Naive thymus-derived CD4-positive, alpha-beta T cell (primary cell): ENCODE measurements at regions not wholly inside any gene's neighbourhood (a gene's known extent, or its start where the extent isn't known, plus 50 kb on each side); places are given as distances from the start of the nearest gene placed in this dataset.
"Not testable (repeated sequence)": the region's sequence is repeated elsewhere in the genome, so short reads cannot be mapped to it uniquely, and the experiment has no call there.

Experiments used
- ATAC-seq: fragments of 150-1000 bp; cut with Tn5 transposase; 2 replicates; pipeline ENCODE4 v1.10.0; 2021; ENCODE audit warnings: mild to moderate bottlenecking, moderate library complexity
- CTCF ChIA-PET: fragments of 350-600 bp; sonication (Branson Sonifier 250); formaldehyde crosslinking; loops from one replicate; lab custom pipeline; 2021; ENCODE audit warnings: antibody characterized with exemption; lab: Charles Lee
- POLR2A ChIA-PET: fragments of 350-600 bp; sonication (Branson Sonifier 250); formaldehyde crosslinking; loops from one replicate; lab custom pipeline; 2021; ENCODE audit warnings: antibody characterized with exemption, inconsistent platforms; lab: Charles Lee
- DNase-seq, 9 donors: peaks; one replicate each; pipeline versions ENCODE4 v3.0.0 to v3.0.0-alpha.2; 2020 to 2022; ENCODE audit warnings: mixed read lengths in 1 of 9
- H3K27ac ChIP-seq: one replicate; pipeline ENCODE4 v1.7.0; 2013; ENCODE audit warnings: mild to moderate bottlenecking, low read depth, low read length, moderate library complexity
- H3K27me3 ChIP-seq, 2 donors: one replicate each; pipeline ENCODE4 v1.7.0; 2013; ENCODE audit warnings: low read length in 2 of 2, mild to moderate bottlenecking in 2 of 2, moderate library complexity in 2 of 2; ENCODE audit not compliant: control insufficient read depth in 2 of 2, insufficient read depth in 2 of 2
- H3K36me3 ChIP-seq, 3 experiments: 1 replicate in 2 of 3; 2 replicates in 1 of 3; pipeline ENCODE4 v1.7.0; 2013; ENCODE audit warnings: low read length in 3 of 3, mild to moderate bottlenecking in 3 of 3, moderate library complexity in 1 of 3; ENCODE audit not compliant: insufficient read depth in 3 of 3, control insufficient read depth in 2 of 3
- H3K4me1 ChIP-seq, 2 donors: one replicate each; pipeline ENCODE4 v1.7.0; 2013; ENCODE audit warnings: low read length in 2 of 2, mild to moderate bottlenecking in 2 of 2, moderate library complexity in 1 of 2; ENCODE audit not compliant: control insufficient read depth in 2 of 2, insufficient read depth in 2 of 2
- H3K4me3 ChIP-seq: 2 replicates; pipeline ENCODE4 v1.7.0; 2013; ENCODE audit warnings: mild to moderate bottlenecking, low read length
- H3K9me3 ChIP-seq, 3 experiments: 1 replicate in 2 of 3; 2 replicates in 1 of 3; pipeline ENCODE4 v1.7.0; 2013; ENCODE audit warnings: low read length in 3 of 3; ENCODE audit not compliant: control insufficient read depth in 2 of 3
- H3K27ac Mint-ChIP-seq, 9 donors: one replicate each; pipeline ENCODE4 v1.8.0; 2020 to 2022; ENCODE audit warnings: mixed read lengths in 9 of 9, mild to moderate bottlenecking in 8 of 9, moderate library complexity in 5 of 9, inconsistent platforms in 2 of 9
- H3K27me3 Mint-ChIP-seq, 5 donors: one replicate each; pipeline ENCODE4 v1.8.0; 2021 to 2022; ENCODE audit warnings: mixed read lengths in 5 of 5, mild to moderate bottlenecking in 1 of 5
- H3K36me3 Mint-ChIP-seq, 5 donors: one replicate each; pipeline ENCODE4 v1.8.0; 2020 to 2022; ENCODE audit warnings: mixed read lengths in 5 of 5, mild to moderate bottlenecking in 3 of 5, inconsistent platforms in 1 of 5
- H3K4me1 Mint-ChIP-seq, 7 donors: one replicate each; pipeline ENCODE4 v1.8.0; 2020 to 2022; ENCODE audit warnings: mixed read lengths in 7 of 7, mild to moderate bottlenecking in 3 of 7, inconsistent platforms in 1 of 7
- H3K4me3 Mint-ChIP-seq, 10 donors: one replicate each; pipeline ENCODE4 v1.8.0; 2020 to 2022; ENCODE audit warnings: mild to moderate bottlenecking in 10 of 10, mixed read lengths in 10 of 10, moderate library complexity in 6 of 10, inconsistent platforms in 2 of 10
- H3K9me3 Mint-ChIP-seq, 11 donors: one replicate each; pipeline ENCODE4 v1.8.0; 2020 to 2022; ENCODE audit warnings: mixed read lengths in 11 of 11, mild to moderate bottlenecking in 4 of 11, inconsistent platforms in 1 of 11, moderate library complexity in 1 of 11
- intact Hi-C, 2 donors: fragments of 100-400 bp; cut with micrococcal nuclease; formaldehyde crosslinking; loops; one replicate each; pipeline ENCODE4 v1.15.1; 2023

- CTCF ChIA-PET, H3K4me1 ChIP-seq, H3K4me3 Mint-ChIP-seq, H3K27me3 ChIP-seq, H3K27ac Mint-ChIP-seq, POLR2A ChIA-PET, ATAC-seq, H3K4me3 ChIP-seq, H3K4me1 Mint-ChIP-seq, H3K9me3 Mint-ChIP-seq, H3K9me3 ChIP-seq, DNase-seq, H3K27ac ChIP-seq, H3K36me3 Mint-ChIP-seq, intact Hi-C loops, H3K36me3 ChIP-seq: not testable (repeated sequence)
- peaks cover 0 to 17% (median 3%) of the 10 kb centered on the region in 5 donors for H3K27me3 Mint-ChIP-seq
Measured at GRCh38 chr18:5830902-5831301, 64.4 kb downstream of the TMEM200C start.

- Mint-ChIP-seq H3K27ac (no peak overlapping the region), H3K36me3 (no peaks in the 10 kb centered on the region), H3K4me3 (no peak overlapping the region), H3K4me1 (peaks cover 0 to 1% (median 0%) of the 10 kb centered on the region in 7 donors), H3K9me3 (peaks cover 0 to 1% (median 0%) of the 10 kb centered on the region in 11 donors), H3K27me3 (peaks cover 0 to 19% (median 4%) of the 10 kb centered on the region in 5 donors)
- ATAC-seq (no peak), DNase-seq (no peak)
- Histone ChIP-seq H3K9me3 (no peaks in the 10 kb centered on the region), H3K36me3 (no peaks in the 10 kb centered on the region), H3K27ac (no peak overlapping the region), H3K4me3 (no peak overlapping the region), H3K4me1 (no peaks in the 10 kb centered on the region), H3K27me3 (no peaks in the 10 kb centered on the region)
- POLR2A ChIA-PET: no interaction called here
- CTCF ChIA-PET: no interaction called here
- intact Hi-C loops: no loop called here
Measured at GRCh38 chr18:5828913-5829312, 66.4 kb downstream of the TMEM200C start.

- peaks cover 0 to 3% (median 0%) of the 10 kb centered on the region in 11 donors for H3K9me3 Mint-ChIP-seq
- DNase-seq (no peak), ATAC-seq (no peak)
- Histone ChIP-seq H3K27me3 (no peaks in the 10 kb centered on the region), H3K27ac (no peak overlapping the region), H3K36me3 (no peaks in the 10 kb centered on the region), H3K4me1 (no peaks in the 10 kb centered on the region), H3K9me3 (no peaks in the 10 kb centered on the region), H3K4me3 (no peak overlapping the region)
- H3K36me3 Mint-ChIP-seq: no peaks in the 10 kb centered on the region
- peaks cover 0 to under 1% (median 0%) of the 10 kb centered on the region in 7 donors for H3K4me1 Mint-ChIP-seq
- H3K4me3 Mint-ChIP-seq: no peak overlapping the region
- CTCF ChIA-PET: no interaction called here
- H3K27ac Mint-ChIP-seq: no peak overlapping the region
- POLR2A ChIA-PET: no interaction called here
- intact Hi-C loops: no loop called here
- H3K27me3 Mint-ChIP-seq: peaks cover 0 to 15% (median 12%) of the 10 kb centered on the region in 5 donors
Measured at GRCh38 chr18:5825663-5826062, 69.7 kb downstream of the TMEM200C start.

GRCh38 chr18:5824370-5824984 lies 70.8 kb downstream of the TMEM200C start:
- Histone ChIP-seq H3K36me3 (no peaks in the 10 kb centered on the region), H3K4me3 (no peak overlapping the region), H3K9me3 (no peaks in the 10 kb centered on the region), H3K27ac (no peak overlapping the region), H3K4me1 (no peaks in the 10 kb centered on the region), H3K27me3 (no peaks in the 10 kb centered on the region)
- ChIA-PET CTCF (no interaction called here), POLR2A (no interaction called here)
- Mint-ChIP-seq H3K4me3 (no peak overlapping the region), H3K9me3 (peaks cover 0 to 3% (median 0%) of the 10 kb centered on the region in 11 donors), H3K36me3 (no peaks in the 10 kb centered on the region), H3K27ac (no peak overlapping the region), H3K27me3 (peaks cover 0 to 14% (median 11%) of the 10 kb centered on the region in 5 donors), H3K4me1 (no peaks in the 10 kb centered on the region)
- intact Hi-C loops: no loop called here
- no peak for DNase-seq
- ATAC-seq: no peak

- peaks cover 0 to 7% (median 0%) of the 10 kb centered on the region in 11 donors for H3K9me3 Mint-ChIP-seq
- DNase-seq (no peak), ATAC-seq (no peak)
- no peaks in the 10 kb centered on the region for H3K36me3 Mint-ChIP-seq
- no peak overlapping the region for H3K4me3 Mint-ChIP-seq
- Histone ChIP-seq H3K36me3 (no peaks in the 10 kb centered on the region), H3K9me3 (no peaks in the 10 kb centered on the region), H3K4me1 (no peaks in the 10 kb centered on the region), H3K27ac (no peak overlapping the region), H3K4me3 (no peak overlapping the region), H3K27me3 (no peaks in the 10 kb centered on the region)
- ChIA-PET CTCF (no interaction called here), POLR2A (no interaction called here)
- peaks cover 0 to 19% (median 5%) of the 10 kb centered on the region in 5 donors for H3K27me3 Mint-ChIP-seq
- intact Hi-C loops: no loop called here
- no peaks in the 10 kb centered on the region for H3K4me1 Mint-ChIP-seq
- no peak overlapping the region for H3K27ac Mint-ChIP-seq
Measured at GRCh38 chr18:5817816-5818215, 77.5 kb downstream of the TMEM200C start.

- ATAC-seq (no peak), DNase-seq (no peak)
- H3K27ac Mint-ChIP-seq: no peak overlapping the region
- Histone ChIP-seq H3K9me3 (no peaks in the 10 kb centered on the region), H3K27me3 (no peaks in the 10 kb centered on the region), H3K27ac (no peak overlapping the region), H3K4me3 (no peak overlapping the region), H3K4me1 (no peaks in the 10 kb centered on the region), H3K36me3 (no peaks in the 10 kb centered on the region)
- H3K9me3 Mint-ChIP-seq: peaks cover 6 to 68% (median 21%) of the 10 kb centered on the region in 11 donors
- ChIA-PET CTCF (no interaction called here), POLR2A (no interaction called here)
- H3K36me3 Mint-ChIP-seq: no peaks in the 10 kb centered on the region
- H3K4me1 Mint-ChIP-seq: no peaks in the 10 kb centered on the region
- no peak overlapping the region for H3K4me3 Mint-ChIP-seq
- H3K27me3 Mint-ChIP-seq: peaks cover 0 to 15% (median 8%) of the 10 kb centered on the region in 5 donors
- intact Hi-C loops: no loop called here
Measured at GRCh38 chr18:5806860-5807259, 88.5 kb downstream of the TMEM200C start.

GRCh38 chr18:5787936-5788335 lies 107.4 kb downstream of the TMEM200C start:
- ATAC-seq: no peak
- no peaks in the 10 kb centered on the region for H3K36me3 ChIP-seq
- no peak overlapping the region for H3K4me3 ChIP-seq
- CTCF ChIA-PET: interaction anchor here (0.7 kb wide), 1 partner anchor 50 kb away, joined by 3 read pairs; no protein-coding TSS in a partner anchor
- H3K27me3 ChIP-seq: peaks cover 0 to 4% of the 10 kb centered on the region in 2 donors
- POLR2A ChIA-PET: no interaction called here
- H3K27ac ChIP-seq: no peak overlapping the region
- Mint-ChIP-seq H3K27ac (no peak overlapping the region), H3K4me1 (peaks cover 0 to 1% (median 0%) of the 10 kb centered on the region in 7 donors), H3K27me3 (peaks cover 0 to 17% (median 14%) of the 10 kb centered on the region in 5 donors), H3K9me3 (peaks cover 2 to 32% (median 7%) of the 10 kb centered on the region in 11 donors), H3K36me3 (peaks cover 0 to 8% (median 0%) of the 10 kb centered on the region in 5 donors), H3K4me3 (no peak overlapping the region)
- H3K9me3 ChIP-seq: no peaks in the 10 kb centered on the region
- intact Hi-C loops: no loop called here
- DNase-seq: no peak
- H3K4me1 ChIP-seq: no peaks in the 10 kb centered on the region
